ENCODE measurements at regions not wholly inside any gene's neighbourhood (a gene's known extent, or its start where the extent isn't known, plus 50 kb on each side); places are given as distances from the start of the nearest gene placed in this dataset.

DNA sequence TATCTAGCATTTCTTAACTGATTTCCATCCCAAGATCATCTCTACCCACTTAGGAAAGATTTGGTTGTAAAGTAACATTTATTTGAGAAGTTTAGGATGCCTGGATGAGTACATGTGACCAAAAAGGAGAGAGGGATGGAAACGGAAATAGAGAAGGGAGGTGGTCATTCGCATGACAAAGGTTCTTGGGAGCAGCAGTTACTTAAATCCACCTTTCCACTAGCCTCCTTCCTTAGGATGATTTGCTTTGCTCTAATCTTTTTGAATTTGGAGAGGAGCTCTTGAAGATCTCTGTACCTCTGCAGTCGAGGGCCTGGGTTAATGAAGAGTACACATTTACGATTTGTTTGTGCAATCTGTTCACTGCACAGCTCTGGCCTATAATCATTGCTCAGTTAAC, 623.5 kb downstream of the EPHA4 start:
- ChIA-PET CTCF (no interaction called here), POLR2A (no interaction called here)
- Mint-ChIP-seq H3K9me3 (peaks cover 18% of the 10 kb centered on the region), H3K36me3 (peaks cover 11% of the 10 kb centered on the region), H3K4me3 (no peak overlapping the region), H3K27ac (peak overlapping the region; percentile 90), H3K27me3 (ENCODE audit: low read depth) (no peaks in the 10 kb centered on the region), H3K4me1 (peaks cover 31% of the 10 kb centered on the region)
- TF ChIP-seq, protein P1, sequence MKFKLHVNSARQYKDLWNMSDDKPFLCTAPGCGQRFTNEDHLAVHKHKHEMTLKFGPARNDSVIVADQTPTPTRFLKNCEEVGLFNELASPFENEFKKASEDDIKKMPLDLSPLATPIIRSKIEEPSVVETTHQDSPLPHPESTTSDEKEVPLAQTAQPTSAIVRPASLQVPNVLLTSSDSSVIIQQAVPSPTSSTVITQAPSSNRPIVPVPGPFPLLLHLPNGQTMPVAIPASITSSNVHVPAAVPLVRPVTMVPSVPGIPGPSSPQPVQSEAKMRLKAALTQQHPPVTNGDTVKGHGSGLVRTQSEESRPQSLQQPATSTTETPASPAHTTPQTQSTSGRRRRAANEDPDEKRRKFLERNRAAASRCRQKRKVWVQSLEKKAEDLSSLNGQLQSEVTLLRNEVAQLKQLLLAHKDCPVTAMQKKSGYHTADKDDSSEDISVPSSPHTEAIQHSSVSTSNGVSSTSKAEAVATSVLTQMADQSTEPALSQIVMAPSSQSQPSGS (CRISPR knock-in tag; IDR thresholded peaks at IDR 0.05; ENCODE audit: borderline replicate concordance, low read depth) = no peak
- TF ChIP-seq CREM (CRISPR knock-in tag; IDR thresholded peaks at IDR 0.05) (no peak), ZNF317 (CRISPR knock-in tag; IDR thresholded peaks at IDR 0.05; ENCODE audit: borderline replicate concordance, low read depth) (no peak), FOXK1 (CRISPR knock-in tag; IDR thresholded peaks at IDR 0.05) (no peak), JAZF1 (CRISPR knock-in tag; IDR thresholded peaks at IDR 0.05) (no peak), RELA (CRISPR knock-in tag; IDR thresholded peaks at IDR 0.05; ENCODE audit: borderline replicate concordance) (no peak), NFE2L1 (CRISPR knock-in tag; IDR thresholded peaks at IDR 0.05) (no peak), JUN (CRISPR knock-in tag; IDR thresholded peaks at IDR 0.05) (no peak), ZNF416 (CRISPR knock-in tag; IDR thresholded peaks at IDR 0.05) (no peak)
- TF ChIP-seq, protein P2, sequence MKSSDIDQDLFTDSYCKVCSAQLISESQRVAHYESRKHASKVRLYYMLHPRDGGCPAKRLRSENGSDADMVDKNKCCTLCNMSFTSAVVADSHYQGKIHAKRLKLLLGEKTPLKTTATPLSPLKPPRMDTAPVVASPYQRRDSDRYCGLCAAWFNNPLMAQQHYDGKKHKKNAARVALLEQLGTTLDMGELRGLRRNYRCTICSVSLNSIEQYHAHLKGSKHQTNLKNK (CRISPR knock-in tag; IDR thresholded peaks at IDR 0.05) = no peak
- TF ChIP-seq, protein P3, sequence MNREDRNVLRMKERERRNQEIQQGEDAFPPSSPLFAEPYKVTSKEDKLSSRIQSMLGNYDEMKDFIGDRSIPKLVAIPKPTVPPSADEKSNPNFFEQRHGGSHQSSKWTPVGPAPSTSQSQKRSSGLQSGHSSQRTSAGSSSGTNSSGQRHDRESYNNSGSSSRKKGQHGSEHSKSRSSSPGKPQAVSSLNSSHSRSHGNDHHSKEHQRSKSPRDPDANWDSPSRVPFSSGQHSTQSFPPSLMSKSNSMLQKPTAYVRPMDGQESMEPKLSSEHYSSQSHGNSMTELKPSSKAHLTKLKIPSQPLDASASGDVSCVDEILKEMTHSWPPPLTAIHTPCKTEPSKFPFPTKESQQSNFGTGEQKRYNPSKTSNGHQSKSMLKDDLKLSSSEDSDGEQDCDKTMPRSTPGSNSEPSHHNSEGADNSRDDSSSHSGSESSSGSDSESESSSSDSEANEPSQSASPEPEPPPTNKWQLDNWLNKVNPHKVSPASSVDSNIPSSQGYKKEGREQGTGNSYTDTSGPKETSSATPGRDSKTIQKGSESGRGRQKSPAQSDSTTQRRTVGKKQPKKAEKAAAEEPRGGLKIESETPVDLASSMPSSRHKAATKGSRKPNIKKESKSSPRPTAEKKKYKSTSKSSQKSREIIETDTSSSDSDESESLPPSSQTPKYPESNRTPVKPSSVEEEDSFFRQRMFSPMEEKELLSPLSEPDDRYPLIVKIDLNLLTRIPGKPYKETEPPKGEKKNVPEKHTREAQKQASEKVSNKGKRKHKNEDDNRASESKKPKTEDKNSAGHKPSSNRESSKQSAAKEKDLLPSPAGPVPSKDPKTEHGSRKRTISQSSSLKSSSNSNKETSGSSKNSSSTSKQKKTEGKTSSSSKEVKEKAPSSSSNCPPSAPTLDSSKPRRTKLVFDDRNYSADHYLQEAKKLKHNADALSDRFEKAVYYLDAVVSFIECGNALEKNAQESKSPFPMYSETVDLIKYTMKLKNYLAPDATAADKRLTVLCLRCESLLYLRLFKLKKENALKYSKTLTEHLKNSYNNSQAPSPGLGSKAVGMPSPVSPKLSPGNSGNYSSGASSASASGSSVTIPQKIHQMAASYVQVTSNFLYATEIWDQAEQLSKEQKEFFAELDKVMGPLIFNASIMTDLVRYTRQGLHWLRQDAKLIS (CRISPR knock-in tag; IDR thresholded peaks at IDR 0.05; ENCODE audit: borderline replicate concordance) = no peak
- TF ChIP-seq, protein P4, sequence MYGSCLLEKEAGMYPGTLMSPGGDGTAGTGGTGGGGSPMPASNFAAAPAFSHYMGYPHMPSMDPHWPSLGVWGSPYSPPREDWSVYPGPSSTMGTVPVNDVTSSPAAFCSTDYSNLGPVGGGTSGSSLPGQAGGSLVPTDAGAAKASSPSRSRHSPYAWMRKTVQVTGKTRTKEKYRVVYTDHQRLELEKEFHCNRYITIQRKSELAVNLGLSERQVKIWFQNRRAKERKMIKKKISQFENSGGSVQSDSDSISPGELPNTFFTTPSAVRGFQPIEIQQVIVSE (CRISPR knock-in tag; IDR thresholded peaks at IDR 0.05; ENCODE audit: borderline replicate concordance) = no peak
- TF ChIP-seq, protein P5, sequence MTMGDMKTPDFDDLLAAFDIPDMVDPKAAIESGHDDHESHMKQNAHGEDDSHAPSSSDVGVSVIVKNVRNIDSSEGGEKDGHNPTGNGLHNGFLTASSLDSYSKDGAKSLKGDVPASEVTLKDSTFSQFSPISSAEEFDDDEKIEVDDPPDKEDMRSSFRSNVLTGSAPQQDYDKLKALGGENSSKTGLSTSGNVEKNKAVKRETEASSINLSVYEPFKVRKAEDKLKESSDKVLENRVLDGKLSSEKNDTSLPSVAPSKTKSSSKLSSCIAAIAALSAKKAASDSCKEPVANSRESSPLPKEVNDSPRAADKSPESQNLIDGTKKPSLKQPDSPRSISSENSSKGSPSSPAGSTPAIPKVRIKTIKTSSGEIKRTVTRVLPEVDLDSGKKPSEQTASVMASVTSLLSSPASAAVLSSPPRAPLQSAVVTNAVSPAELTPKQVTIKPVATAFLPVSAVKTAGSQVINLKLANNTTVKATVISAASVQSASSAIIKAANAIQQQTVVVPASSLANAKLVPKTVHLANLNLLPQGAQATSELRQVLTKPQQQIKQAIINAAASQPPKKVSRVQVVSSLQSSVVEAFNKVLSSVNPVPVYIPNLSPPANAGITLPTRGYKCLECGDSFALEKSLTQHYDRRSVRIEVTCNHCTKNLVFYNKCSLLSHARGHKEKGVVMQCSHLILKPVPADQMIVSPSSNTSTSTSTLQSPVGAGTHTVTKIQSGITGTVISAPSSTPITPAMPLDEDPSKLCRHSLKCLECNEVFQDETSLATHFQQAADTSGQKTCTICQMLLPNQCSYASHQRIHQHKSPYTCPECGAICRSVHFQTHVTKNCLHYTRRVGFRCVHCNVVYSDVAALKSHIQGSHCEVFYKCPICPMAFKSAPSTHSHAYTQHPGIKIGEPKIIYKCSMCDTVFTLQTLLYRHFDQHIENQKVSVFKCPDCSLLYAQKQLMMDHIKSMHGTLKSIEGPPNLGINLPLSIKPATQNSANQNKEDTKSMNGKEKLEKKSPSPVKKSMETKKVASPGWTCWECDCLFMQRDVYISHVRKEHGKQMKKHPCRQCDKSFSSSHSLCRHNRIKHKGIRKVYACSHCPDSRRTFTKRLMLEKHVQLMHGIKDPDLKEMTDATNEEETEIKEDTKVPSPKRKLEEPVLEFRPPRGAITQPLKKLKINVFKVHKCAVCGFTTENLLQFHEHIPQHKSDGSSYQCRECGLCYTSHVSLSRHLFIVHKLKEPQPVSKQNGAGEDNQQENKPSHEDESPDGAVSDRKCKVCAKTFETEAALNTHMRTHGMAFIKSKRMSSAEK (CRISPR knock-in tag; IDR thresholded peaks at IDR 0.05; ENCODE audit: borderline replicate concordance) = no peak
- TF ChIP-seq, protein P6, sequence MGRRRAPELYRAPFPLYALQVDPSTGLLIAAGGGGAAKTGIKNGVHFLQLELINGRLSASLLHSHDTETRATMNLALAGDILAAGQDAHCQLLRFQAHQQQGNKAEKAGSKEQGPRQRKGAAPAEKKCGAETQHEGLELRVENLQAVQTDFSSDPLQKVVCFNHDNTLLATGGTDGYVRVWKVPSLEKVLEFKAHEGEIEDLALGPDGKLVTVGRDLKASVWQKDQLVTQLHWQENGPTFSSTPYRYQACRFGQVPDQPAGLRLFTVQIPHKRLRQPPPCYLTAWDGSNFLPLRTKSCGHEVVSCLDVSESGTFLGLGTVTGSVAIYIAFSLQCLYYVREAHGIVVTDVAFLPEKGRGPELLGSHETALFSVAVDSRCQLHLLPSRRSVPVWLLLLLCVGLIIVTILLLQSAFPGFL (CRISPR knock-in tag; IDR thresholded peaks at IDR 0.05; ENCODE audit: borderline replicate concordance) = no peak
- DNase-seq (ENCODE audit: low spot score) = no peak
- ATAC-seq = peak; percentile 86

Measured in WTC11 (cell line).